ENCODE measurements at regions not wholly inside any gene's neighbourhood (a gene's known extent, or its start where the extent isn't known, plus 50 kb on each side); places are given as distances from the start of the nearest gene placed in this dataset.

- no peak for TF ChIP-seq CTCF (IDR thresholded peaks at IDR 0.05)
- no peak for TF ChIP-seq POLR2A (IDR thresholded peaks at IDR 0.05)
Observed at GRCh38 chr15:98286200-98286599, 325.7 kb downstream of the ARRDC4 start.
